ENCODE measurements at regions not wholly inside any gene's neighbourhood (a gene's known extent, or its start where the extent isn't known, plus 50 kb on each side); places are given as distances from the start of the nearest gene placed in this dataset.

- ChIA-PET CTCF (interaction anchor here (0.6 to 1.0 kb wide), 2 partner anchors 12 to 22 kb away, joined by 3 read pairs; no protein-coding TSS in a partner anchor), POLR2A (interaction anchor here (0.6 kb wide), 1 partner anchor 750 kb away, joined by 4 read pairs; no protein-coding TSS in a partner anchor)
- Histone ChIP-seq H3K36me3 (ENCODE audit: control insufficient read depth in 2 of 2, insufficient read depth in 1 of 2, low read length in 2 of 2) (no peaks in the 10 kb centered on the region), H3K9me3 (ENCODE audit: control insufficient read depth, insufficient read depth, low read depth, low read length) (no peaks in the 10 kb centered on the region), H3K27ac (ENCODE audit: extremely low read depth, low read depth, low read length) (no peak overlapping the region), H3K4me3 (ENCODE audit: low read depth, low read length) (no peak overlapping the region), H3K4me1 (ENCODE audit: control insufficient read depth, insufficient read depth, low read length) (no peaks in the 10 kb centered on the region)
- no peak for TF ChIP-seq ZNF146 (tag by site-specific recombination; IDR thresholded peaks at IDR 0.05)
- no peak for TF ChIP-seq ZNF510 (tag by site-specific recombination; IDR thresholded peaks at IDR 0.05; ENCODE audit: insufficient replicate concordance)
- TF ChIP-seq ZNF514 (tag by site-specific recombination; IDR thresholded peaks at IDR 0.05): no peak
- TF ChIP-seq HOXD13 (CRISPR knock-in tag; IDR thresholded peaks at IDR 0.05; ENCODE audit: borderline replicate concordance): no peak
Measured at GRCh38 chr2:220209751-220210150, 582.3 kb downstream of the SLC4A3 start.

GRCh38 chr2:220212296-220213080, 585.1 kb downstream of the SLC4A3 start:
- POLR2A ChIA-PET: no interaction called here
- Histone ChIP-seq H3K4me3 (ENCODE audit: low read depth, low read length) (no peak overlapping the region), H3K27ac (ENCODE audit: extremely low read depth, low read depth, low read length) (no peak overlapping the region), H3K9me3 (ENCODE audit: control insufficient read depth, insufficient read depth, low read depth, low read length) (no peaks in the 10 kb centered on the region), H3K4me1 (ENCODE audit: control insufficient read depth, insufficient read depth, low read length) (no peaks in the 10 kb centered on the region), H3K36me3 (ENCODE audit: control insufficient read depth in 2 of 2, insufficient read depth in 1 of 2, low read length in 2 of 2) (no peaks in the 10 kb centered on the region)
- TF ChIP-seq ZNF768 (tag by site-specific recombination; IDR thresholded peaks at IDR 0.05): no peak
- no peak for TF ChIP-seq ZNF423 (tag by site-specific recombination; IDR thresholded peaks at IDR 0.05)
- TF ChIP-seq BCL6B (tag by site-specific recombination; IDR thresholded peaks at IDR 0.05): no peak
- no peak for TF ChIP-seq ZNF214 (tag by site-specific recombination; IDR thresholded peaks at IDR 0.05; ENCODE audit: borderline replicate concordance)
- no peak for TF ChIP-seq ZNF571 (tag by site-specific recombination; IDR thresholded peaks at IDR 0.05)
- TF ChIP-seq ZNF792 (tag by site-specific recombination; IDR thresholded peaks at IDR 0.05): no peak
- no peak for TF ChIP-seq ZNF660 (tag by site-specific recombination; IDR thresholded peaks at IDR 0.05)
- CTCF ChIA-PET: interaction anchor here (0.7 kb wide), 1 partner anchor 52 kb away, joined by 3 read pairs; no protein-coding TSS in a partner anchor

GRCh38 chr2:220215785-220216184, 588.4 kb downstream of the SLC4A3 start:
- no peaks in the 10 kb centered on the region for H3K36me3 ChIP-seq (ENCODE audit: control insufficient read depth in 2 of 2, insufficient read depth in 1 of 2, low read length in 2 of 2)
- H3K27ac ChIP-seq (ENCODE audit: extremely low read depth, low read depth, low read length): no peak overlapping the region
- ChIA-PET CTCF (no interaction called here), POLR2A (no interaction called here)
- no peaks in the 10 kb centered on the region for H3K4me1 ChIP-seq (ENCODE audit: control insufficient read depth, insufficient read depth, low read length)
- no peak overlapping the region for H3K4me3 ChIP-seq (ENCODE audit: low read depth, low read length)
- no peaks in the 10 kb centered on the region for H3K9me3 ChIP-seq (ENCODE audit: control insufficient read depth, insufficient read depth, low read depth, low read length)
- no peak for TF ChIP-seq ZNF555 (tag by site-specific recombination; conservative IDR thresholded peaks at IDR 0.05)
- no peak for TF ChIP-seq ZNF423 (tag by site-specific recombination; IDR thresholded peaks at IDR 0.05)
- no peak for TF ChIP-seq ZNF707 (tag by site-specific recombination; IDR thresholded peaks at IDR 0.05)
- TF ChIP-seq SCRT1 (tag by site-specific recombination; IDR thresholded peaks at IDR 0.05; ENCODE audit: borderline replicate concordance): no peak
- no peak for TF ChIP-seq ATF2 (tag by site-specific recombination; IDR thresholded peaks at IDR 0.05; ENCODE audit: low read depth)
- TF ChIP-seq ZNF426 (tag by site-specific recombination; IDR thresholded peaks at IDR 0.05): no peak
- no peak for TF ChIP-seq ZNF239 (tag by site-specific recombination; IDR thresholded peaks at IDR 0.05)
- no peak for TF ChIP-seq ZNF280D (tag by site-specific recombination; IDR thresholded peaks at IDR 0.05)
- TF ChIP-seq ZNF132 (tag by site-specific recombination; IDR thresholded peaks at IDR 0.05; ENCODE audit: borderline replicate concordance): no peak
- TF ChIP-seq ZNF148 (tag by site-specific recombination; IDR thresholded peaks at IDR 0.05; ENCODE audit: borderline replicate concordance): no peak
- TF ChIP-seq ZBTB48 (tag by site-specific recombination; IDR thresholded peaks at IDR 0.05): no peak
- no peak for TF ChIP-seq ZNF391 (tag by site-specific recombination; IDR thresholded peaks at IDR 0.05; ENCODE audit: borderline replicate concordance, low read depth)
- no peak for TF ChIP-seq ZNF558 (tag by site-specific recombination; IDR thresholded peaks at IDR 0.05)
